Heart left ventricle (tissue), 13 donors: ENCODE measurements at regions not wholly inside any gene's neighbourhood (a gene's known extent, or its start where the extent isn't known, plus 50 kb on each side); places are given as distances from the start of the nearest gene placed in this dataset.

ENCODE experiments used
- CTCF ChIP-seq, 12 donors: fragments of 200-600 bp; sonication (generic) in 4 of 12; IDR thresholded peaks; one replicate each; pipeline versions ENCODE4 v1.5.0 to v1.8.0; 2018 to 2022; ENCODE audit warnings: antibody characterized with exemption in 12 of 12, mild to moderate bottlenecking in 5 of 12
- POLR2A ChIP-seq, 2 donors: fragments of 450-650 bp; IDR thresholded peaks; one replicate each; pipeline ENCODE4 v1.6.1; 2017; ENCODE audit warnings: antibody characterized with exemption in 2 of 2, mild to moderate bottlenecking in 2 of 2, moderate library complexity in 2 of 2
- donor health status: ischemic (EF 13 %, LVEDD 7.1; RV severe dilation, severe dysfunction).
- donor health status: DM: no; HTN: yes; CAD: no.
- donor health status: DM: no; HTN: no; CAD: no.
- donor health status: ischemic (EF 25% LVEDD 6.9; RV normal size, moderate dysfunction).
- donor health status: ischemic (EF 25% LVEDD 5.7; RV mildly dilated, moderate dysfunction).
- donor health status: ischemic (EF 35%, LVEDD 5.7; RV mildly dilated, moderate dysfunction).
- donor health status: nonischemic (EF 11% LVEDD 7.7; RV severe dilation, severe dysfunction).
- donor health status: DM: yes; HTN: yes; CAD: no.
- donor health status: PGD.
- donor health status: ischemic (EF 29% LVEDD 5.4; RV normal size, mild dysfunction).
- donor health status: nonischemic (EF 23%, LVEDD 6.1; RV moderate dilation, normal function).

- no peak for TF ChIP-seq POLR2A (IDR thresholded peaks at IDR 0.05)
- TF ChIP-seq CTCF (IDR thresholded peaks at IDR 0.05) = no peak
These were observed 274.9 kb upstream of the RTL1 start for GRCh38 chr14:101178184-101179072.
